Left ventricle myocardium inferior (tissue), 1 donor: ENCODE measurements at regions not wholly inside any gene's neighbourhood (a gene's known extent, or its start where the extent isn't known, plus 50 kb on each side); places are given as distances from the start of the nearest gene placed in this dataset.

ENCODE experiments used
- DNase-seq: peaks from one replicate; pipeline ENCODE4 v3.0.0-alpha.2; 2020
- H3K27ac ChIP-seq: fragments of 200-600 bp; replicated peaks from 2 replicates; pipeline ENCODE4 v1.8.0; 2021
- H3K27me3 ChIP-seq: fragments of 200-600 bp; 2 replicates; pipeline ENCODE4 v1.8.0; 2021; ENCODE audit warnings: low read depth
- H3K36me3 ChIP-seq: fragments of 200-600 bp; 2 replicates; pipeline ENCODE4 v1.8.0; 2021
- H3K4me1 ChIP-seq: fragments of 200-600 bp; 2 replicates; pipeline ENCODE4 v1.8.0; 2021
- H3K4me3 ChIP-seq: fragments of 200-600 bp; 2 replicates; pipeline ENCODE4 v1.8.0; 2021; ENCODE audit warnings: mild to moderate bottlenecking, moderate library complexity
- H3K9me3 ChIP-seq: fragments of 200-600 bp; replicated peaks from 2 replicates; pipeline ENCODE4 v1.8.0; 2021
- intact Hi-C: fragments of 100-400 bp; cut with micrococcal nuclease; formaldehyde crosslinking; loops from one replicate; pipeline ENCODE4 v1.11.0; 2022
- TF ChIP-seq, protein P1 (sequence below): fragments of 200-600 bp; IDR thresholded peaks from 2 replicates; pipeline ENCODE4 v1.8.0; 2021; ENCODE audit warnings: antibody characterized with exemption, mild to moderate bottlenecking, borderline replicate concordance
- donor health status: DM: no; HTN: yes; CAD: no; lungs with severe emphysema.

DNA sequence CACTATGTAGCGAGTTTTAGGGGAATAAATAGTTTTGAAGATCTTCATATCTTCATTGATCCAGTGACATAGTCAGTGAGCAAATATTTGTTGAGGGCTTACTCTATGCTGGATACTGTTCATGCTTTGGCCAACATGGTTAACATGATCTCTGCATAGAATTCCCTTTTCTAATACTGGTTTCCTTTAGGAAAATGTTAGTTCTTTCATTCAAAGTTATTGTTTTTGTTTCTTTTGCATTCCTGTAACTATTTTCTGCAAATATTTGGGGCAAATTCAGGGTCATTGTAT, 226.5 kb downstream of the C12orf50 start:
- TF ChIP-seq, protein P1, sequence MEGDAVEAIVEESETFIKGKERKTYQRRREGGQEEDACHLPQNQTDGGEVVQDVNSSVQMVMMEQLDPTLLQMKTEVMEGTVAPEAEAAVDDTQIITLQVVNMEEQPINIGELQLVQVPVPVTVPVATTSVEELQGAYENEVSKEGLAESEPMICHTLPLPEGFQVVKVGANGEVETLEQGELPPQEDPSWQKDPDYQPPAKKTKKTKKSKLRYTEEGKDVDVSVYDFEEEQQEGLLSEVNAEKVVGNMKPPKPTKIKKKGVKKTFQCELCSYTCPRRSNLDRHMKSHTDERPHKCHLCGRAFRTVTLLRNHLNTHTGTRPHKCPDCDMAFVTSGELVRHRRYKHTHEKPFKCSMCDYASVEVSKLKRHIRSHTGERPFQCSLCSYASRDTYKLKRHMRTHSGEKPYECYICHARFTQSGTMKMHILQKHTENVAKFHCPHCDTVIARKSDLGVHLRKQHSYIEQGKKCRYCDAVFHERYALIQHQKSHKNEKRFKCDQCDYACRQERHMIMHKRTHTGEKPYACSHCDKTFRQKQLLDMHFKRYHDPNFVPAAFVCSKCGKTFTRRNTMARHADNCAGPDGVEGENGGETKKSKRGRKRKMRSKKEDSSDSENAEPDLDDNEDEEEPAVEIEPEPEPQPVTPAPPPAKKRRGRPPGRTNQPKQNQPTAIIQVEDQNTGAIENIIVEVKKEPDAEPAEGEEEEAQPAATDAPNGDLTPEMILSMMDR: no peak
- intact Hi-C loops: no loop called here
- no peaks in the 10 kb centered on the region for H3K9me3 ChIP-seq
- no peak overlapping the region for H3K4me3 ChIP-seq
- DNase-seq: no peak
- no peak overlapping the region for H3K27ac ChIP-seq
- no peaks in the 10 kb centered on the region for H3K27me3 ChIP-seq
- no peaks in the 10 kb centered on the region for H3K36me3 ChIP-seq
- H3K4me1 ChIP-seq: no peaks in the 10 kb centered on the region

DNA sequence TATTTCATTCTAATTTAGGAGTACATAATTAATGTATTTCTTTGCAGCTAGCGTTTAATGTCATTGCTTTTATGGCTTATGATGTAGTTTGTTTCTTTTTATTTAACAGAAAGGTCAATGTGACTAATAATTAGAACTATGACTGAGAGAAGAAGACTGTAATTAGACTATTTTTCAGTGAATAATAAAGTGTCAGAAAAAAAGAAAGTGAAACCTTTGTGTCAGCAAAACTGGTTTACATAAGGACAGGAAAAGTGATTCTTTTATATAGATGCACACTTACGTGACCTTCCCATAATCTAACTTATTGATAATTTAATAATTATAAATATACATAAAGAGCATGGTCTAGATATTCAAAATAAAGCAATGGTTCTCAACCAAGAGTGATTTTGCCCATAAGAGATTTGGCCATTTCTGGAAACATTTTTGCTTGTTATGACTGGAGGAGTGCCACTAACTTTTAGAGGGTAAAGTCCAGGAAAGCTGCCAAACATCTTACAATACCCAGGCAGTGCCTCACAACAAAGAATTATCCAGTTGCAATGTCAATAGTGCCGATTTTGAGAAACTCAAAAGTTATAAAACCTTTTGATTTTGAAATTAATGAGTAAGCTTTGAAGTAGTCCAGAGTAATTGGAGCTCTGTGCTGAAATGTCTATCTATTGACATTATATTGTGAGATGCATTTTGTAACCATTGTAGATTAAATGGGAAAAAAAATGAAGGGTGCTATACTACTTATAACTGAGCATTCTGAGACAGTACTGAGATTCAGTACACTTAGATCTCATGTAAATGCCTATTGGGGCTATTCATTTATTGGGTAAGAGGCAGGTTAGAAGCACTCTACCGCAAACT, 227.1 kb downstream of the C12orf50 start:
- H3K4me1 ChIP-seq: no peaks in the 10 kb centered on the region
- intact Hi-C loops: no loop called here
- H3K27me3 ChIP-seq: no peaks in the 10 kb centered on the region
- DNase-seq: no peak
- H3K4me3 ChIP-seq: no peak overlapping the region
- TF ChIP-seq, protein P1: no peak
- no peaks in the 10 kb centered on the region for H3K36me3 ChIP-seq
- H3K9me3 ChIP-seq: no peaks in the 10 kb centered on the region
- no peak overlapping the region for H3K27ac ChIP-seq

DNA sequence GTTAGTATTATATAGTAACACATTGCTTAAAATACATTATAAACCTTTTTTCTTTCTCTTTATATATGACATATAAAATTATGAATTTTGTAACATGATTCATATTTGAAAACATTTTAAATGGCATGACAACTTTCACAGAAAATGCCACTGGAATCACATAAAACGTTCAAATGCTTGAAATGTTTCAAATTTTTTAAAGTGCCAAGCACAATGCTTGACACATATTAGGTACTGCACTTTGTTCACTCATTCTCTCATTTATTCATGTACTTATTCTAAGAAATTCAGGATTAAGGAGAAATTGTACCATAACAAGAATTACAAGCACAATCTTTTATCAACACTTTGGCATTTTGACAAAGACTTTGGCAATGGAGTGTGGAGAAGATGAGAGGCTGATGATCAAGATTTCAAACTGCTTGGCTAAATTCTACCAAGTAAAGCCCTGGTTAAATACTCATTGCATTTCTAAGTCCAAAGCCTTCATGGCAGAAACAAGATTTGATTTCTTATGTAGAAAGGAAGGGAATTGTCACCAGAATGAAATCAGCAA, 232.2 kb downstream of the C12orf50 start:
- DNase-seq: no peak
- H3K4me1 ChIP-seq: no peaks in the 10 kb centered on the region
- no peaks in the 10 kb centered on the region for H3K9me3 ChIP-seq
- no peak overlapping the region for H3K27ac ChIP-seq
- H3K36me3 ChIP-seq: no peaks in the 10 kb centered on the region
- intact Hi-C loops: no loop called here
- H3K27me3 ChIP-seq: no peaks in the 10 kb centered on the region
- TF ChIP-seq, protein P1: no peak
- no peak overlapping the region for H3K4me3 ChIP-seq

DNA sequence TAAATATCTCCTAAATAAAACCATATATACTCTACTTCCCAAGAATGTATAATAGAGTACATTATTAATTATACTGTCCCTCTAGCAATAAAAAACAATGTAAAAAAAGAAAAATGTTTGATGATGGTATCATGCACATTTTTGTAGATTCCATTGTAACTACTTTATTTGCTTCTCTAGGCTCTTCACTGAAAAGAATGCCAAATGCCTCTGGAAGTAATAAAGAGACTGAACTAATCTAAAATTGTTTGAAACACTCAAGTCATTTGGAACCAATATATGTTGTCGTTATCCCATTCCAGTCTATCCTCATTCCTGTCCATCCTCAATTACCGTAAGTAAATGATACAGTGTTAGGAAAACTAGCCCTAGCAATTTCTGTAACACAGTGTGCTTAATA, 233.6 kb downstream of the C12orf50 start:
- Histone ChIP-seq H3K27me3 (no peaks in the 10 kb centered on the region), H3K27ac (no peak overlapping the region), H3K4me3 (no peak overlapping the region), H3K36me3 (no peaks in the 10 kb centered on the region), H3K4me1 (no peaks in the 10 kb centered on the region), H3K9me3 (no peaks in the 10 kb centered on the region)
- no peak for DNase-seq
- intact Hi-C loops: no loop called here
- TF ChIP-seq, protein P1: no peak

DNA sequence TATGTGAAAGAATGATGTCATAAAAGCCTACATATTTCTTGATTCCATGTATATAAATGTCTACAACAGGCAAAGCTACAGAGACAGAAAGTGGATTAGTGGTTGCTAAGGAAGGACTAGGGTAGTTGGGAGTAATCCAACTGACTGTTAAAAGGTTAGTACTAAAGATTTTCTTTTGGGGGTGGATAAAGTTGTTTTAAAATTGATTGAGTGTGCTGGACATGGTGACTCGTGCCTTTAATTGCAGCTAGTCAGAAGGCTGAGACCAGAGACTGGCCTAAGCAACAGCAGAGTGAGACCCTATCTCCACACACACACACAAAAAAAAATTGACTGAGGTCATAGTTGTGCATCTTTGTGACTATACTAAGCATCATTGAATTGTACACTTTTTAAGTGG, 234.3 kb downstream of the C12orf50 start:
- Histone ChIP-seq H3K4me3 (no peak overlapping the region), H3K27me3 (no peaks in the 10 kb centered on the region), H3K27ac (no peak overlapping the region), H3K36me3 (no peaks in the 10 kb centered on the region), H3K9me3 (no peaks in the 10 kb centered on the region), H3K4me1 (no peaks in the 10 kb centered on the region)
- TF ChIP-seq, protein P1: no peak
- DNase-seq: no peak
- intact Hi-C loops: no loop called here
